GM19467 (cell line): ENCODE measurements at regions not wholly inside any gene's neighbourhood (a gene's known extent, or its start where the extent isn't known, plus 50 kb on each side); places are given as distances from the start of the nearest gene placed in this dataset.
A peak's percentile ranks its signal among the peaks of the same experiment; 100 is the strongest.
"Not testable (repeated sequence)": the region's sequence is repeated elsewhere in the genome, so short reads cannot be mapped to it uniquely, and the experiment has no call there.

ENCODE experiments used
- ATAC-seq: cut with Tn5 transposase; IDR thresholded peaks from one replicate; pipeline ENCODE4 v1.9.1; 2021; ENCODE audit warnings: mild to moderate bottlenecking, moderate library complexity; ENCODE audit not compliant: unreplicated experiment

GRCh38 chrX:16067886-16068515 is 55.4 kb upstream of the GRPR start:
- ATAC-seq: peak; percentile 86

GRCh38 chrX:16063921-16064320 is 59.4 kb upstream of the GRPR start:
- no peak for ATAC-seq

- no peak for ATAC-seq
Observed at GRCh38 chrX:16063141-16063540, 60.2 kb upstream of the GRPR start.

- ATAC-seq: no peak
Observed at GRCh38 chrX:16061296-16061695, 62.1 kb upstream of the GRPR start.

GRCh38 chrX:16060252-16060651 is 63.1 kb upstream of the GRPR start:
- no peak for ATAC-seq

- not testable (repeated sequence) for ATAC-seq
Observed at GRCh38 chrX:16049126-16049525, 74.2 kb upstream of the GRPR start.

GRCh38 chrX:16042980-16043379 is 80.4 kb upstream of the GRPR start:
- no peak for ATAC-seq

GRCh38 chrX:16039834-16040233 is 83.5 kb upstream of the GRPR start:
- no peak for ATAC-seq

GRCh38 chrX:16039363-16039762 is 84.0 kb upstream of the GRPR start:
- no peak for ATAC-seq

GRCh38 chrX:16033331-16033730 is 90.0 kb upstream of the GRPR start:
- ATAC-seq: no peak

- no peak for ATAC-seq
Observed at GRCh38 chrX:16028576-16028975, 94.8 kb upstream of the GRPR start.

- peak; percentile 91 for ATAC-seq
Observed at GRCh38 chrX:16023790-16024734, 99.3 kb upstream of the GRPR start.

GRCh38 chrX:16022580-16023200 is 100.7 kb upstream of the GRPR start:
- ATAC-seq: no peak

GRCh38 chrX:16018291-16018690 is 105.1 kb upstream of the GRPR start:
- ATAC-seq: no peak

GRCh38 chrX:16014171-16014570 is 109.2 kb upstream of the GRPR start:
- no peak for ATAC-seq

GRCh38 chrX:16012250-16012649 is 111.1 kb upstream of the GRPR start:
- no peak for ATAC-seq

GRCh38 chrX:16005917-16006316 is 117.4 kb upstream of the GRPR start:
- ATAC-seq: no peak

GRCh38 chrX:16002185-16002584 is 121.2 kb upstream of the GRPR start:
- ATAC-seq: no peak

GRCh38 chrX:15998350-15998749 is 125.0 kb upstream of the GRPR start:
- no peak for ATAC-seq

- ATAC-seq: no peak
Observed at GRCh38 chrX:15989716-15990115, 133.6 kb upstream of the GRPR start.

GRCh38 chrX:15988661-15989603 is 134.3 kb upstream of the AP1S2 start:
- ATAC-seq: no peak
